ENCODE measurements at regions not wholly inside any gene's neighbourhood (a gene's known extent, or its start where the extent isn't known, plus 50 kb on each side); places are given as distances from the start of the nearest gene placed in this dataset.

DNA sequence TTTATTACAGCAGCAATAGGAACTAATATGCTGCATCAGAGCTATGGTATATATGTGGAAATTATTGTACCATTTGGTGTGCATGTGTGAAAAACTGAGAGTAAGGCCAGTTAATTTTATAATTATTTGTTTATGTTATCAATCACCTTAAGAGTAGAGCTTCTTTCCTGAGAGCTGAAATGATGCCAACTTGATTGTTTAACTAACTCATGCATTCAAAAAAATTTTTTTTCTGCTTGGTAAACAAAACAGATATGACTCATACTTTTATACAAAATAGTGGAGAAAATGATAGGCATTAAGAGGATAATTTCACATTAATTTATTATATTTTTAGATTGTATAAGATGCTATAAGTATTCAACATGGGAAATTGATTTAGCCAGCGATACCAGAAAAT is 622.7 kb downstream of the RAPGEF2 start:
- Histone ChIP-seq H3K4me1 (replicated peaks in 1 of 4; ENCODE audit: control insufficient read depth in 3 of 4, insufficient read depth in 4 of 4, low read length in 3 of 4) (no peaks in the 10 kb centered on the region), H4K91ac (replicated peaks; ENCODE audit: insufficient read length, low read length) (no peak overlapping the region), H3K14ac (ENCODE audit: insufficient read length) (no peak overlapping the region), H3K4me2 (ENCODE audit: insufficient read depth in 1 of 2, low read depth in 2 of 2, low read length in 2 of 2) (no peak overlapping the region), H3K4me3 (ENCODE audit: extremely low read depth in 1 of 4, insufficient read depth in 2 of 4, low read depth in 3 of 4, low read length in 4 of 4) (no peak overlapping the region), H3K79me1 (ENCODE audit: low read depth, low read length) (no peaks in the 10 kb centered on the region), H4K5ac (ENCODE audit: insufficient read length, low read depth, low read length) (no peak overlapping the region), H3K9ac (replicated peaks in 1 of 4; ENCODE audit: extremely low read depth in 1 of 4, low read depth in 3 of 4, low read length in 3 of 4) (no peak overlapping the region), H4K20me1 (replicated peaks in 1 of 2; ENCODE audit: control insufficient read depth in 1 of 2, insufficient read depth in 2 of 2, low read length in 2 of 2) (no peaks in the 10 kb centered on the region), H4K8ac (ENCODE audit: extremely low read depth, insufficient read depth, low read length) (no peak overlapping the region), H3K23me2 (ENCODE audit: low read depth, low read length) (no peaks in the 10 kb centered on the region), H3K36me3 (ENCODE audit: control insufficient read depth in 2 of 4, insufficient read depth in 4 of 4, low read length in 3 of 4) (no peaks in the 10 kb centered on the region), H2BK15ac (ENCODE audit: low read length) (no peak overlapping the region), H3K4ac (replicated peaks; ENCODE audit: insufficient read length, low read depth, low read length) (no peak overlapping the region), H2BK20ac (ENCODE audit: low read length) (no peak overlapping the region), H3K27ac (ENCODE audit: low read depth, low read length) (no peak overlapping the region), H3K27me3 (replicated peaks in 1 of 4; ENCODE audit: control insufficient read depth in 3 of 4, extremely low read depth in 1 of 4, insufficient read depth in 3 of 4, low read length in 3 of 4) (no peaks in the 10 kb centered on the region), H3K9me3 (ENCODE audit: insufficient read depth in 2 of 2, low read depth in 1 of 2, low read length in 1 of 2) (no peaks in the 10 kb centered on the region), H2BK5ac (ENCODE audit: low read depth, low read length) (no peak overlapping the region), H2AK5ac (ENCODE audit: low read depth, low read length) (no peak overlapping the region), H2BK120ac (replicated peaks; ENCODE audit: low read depth, low read length) (no peak overlapping the region), H3K18ac (ENCODE audit: extremely low read depth, low read length) (no peak overlapping the region), H3K79me2 (ENCODE audit: control insufficient read depth in 1 of 2, insufficient read depth in 2 of 2, low read length in 2 of 2) (no peaks in the 10 kb centered on the region), H2AFZ (ENCODE audit: low read length) (no peak overlapping the region), H3K23ac (ENCODE audit: insufficient read length) (no peak overlapping the region), H3K56ac (replicated peaks; ENCODE audit: insufficient read length, low read depth, low read length) (no peak overlapping the region), H2BK12ac (ENCODE audit: low read depth, low read length) (no peak overlapping the region)
- FAIRE-seq (no peak), DNase-seq (ENCODE audit: low read depth in 1 of 2, low spot score in 2 of 2) (no peak)
- CTCF ChIA-PET (ENCODE audit: partially characterized antibody): interaction anchor here (0.6 kb wide), 1 partner anchor 183 kb away, joined by 4 read pairs; no protein-coding TSS in a partner anchor
- 92% methylated on average over 1 of the region's 1 CpG; no CpG with 5 or more reads in 1 of the 2 experiments for WGBS, 2 experiments (ENCODE audit: extremely low coverage in 1 of 2, insufficient coverage in 1 of 2, insufficient read length in 1 of 2, insufficient replicate concordance in 2 of 2, low coverage in 1 of 2, low lambda C conversion rate in 2 of 2, missing lambda C conversion rate in 1 of 2)
- POLR2A ChIA-PET (ENCODE audit: partially characterized antibody): no interaction called here
- TF ChIP-seq NANOG (IDR thresholded peaks at IDR 0.05; ENCODE audit: insufficient read depth, low read depth, low read length, poor library complexity, severe bottlenecking) (no peak), SP2 (IDR thresholded peaks at IDR 0.05; ENCODE audit: low read length) (no peak), TAF7 (optimal IDR thresholded peaks at IDR 0.05; ENCODE audit: borderline replicate concordance, low read depth, low read length) (no peak), MAFK (IDR thresholded peaks at IDR 0.05; ENCODE audit: low read depth, low read length) (no peak), KDM1A (IDR thresholded peaks at IDR 0.05; ENCODE audit: borderline replicate concordance, low read length) (no peak), GABPA (IDR thresholded peaks at IDR 0.05; ENCODE audit: borderline replicate concordance, insufficient read depth, low read length) (no peak), HDAC6 (IDR thresholded peaks at IDR 0.05; ENCODE audit: low read depth, low read length) (no peak), CEBPB (IDR thresholded peaks at IDR 0.05; ENCODE audit: low read depth, low read length) (no peak), EGR1 (IDR thresholded peaks at IDR 0.05; ENCODE audit: borderline replicate concordance, low read depth, low read length) (no peak), BRCA1 (IDR thresholded peaks at IDR 0.05; ENCODE audit: low read depth, low read length) (no peak), CBX8 (IDR thresholded peaks at IDR 0.05; ENCODE audit: borderline replicate concordance, low read depth, low read length) (no peak), GTF2F1 (IDR thresholded peaks at IDR 0.05; ENCODE audit: borderline replicate concordance, low read depth, low read length) (no peak)
- TF ChIP-seq, protein P1, sequence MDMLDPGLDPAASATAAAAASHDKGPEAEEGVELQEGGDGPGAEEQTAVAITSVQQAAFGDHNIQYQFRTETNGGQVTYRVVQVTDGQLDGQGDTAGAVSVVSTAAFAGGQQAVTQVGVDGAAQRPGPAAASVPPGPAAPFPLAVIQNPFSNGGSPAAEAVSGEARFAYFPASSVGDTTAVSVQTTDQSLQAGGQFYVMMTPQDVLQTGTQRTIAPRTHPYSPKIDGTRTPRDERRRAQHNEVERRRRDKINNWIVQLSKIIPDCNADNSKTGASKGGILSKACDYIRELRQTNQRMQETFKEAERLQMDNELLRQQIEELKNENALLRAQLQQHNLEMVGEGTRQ (IDR thresholded peaks at IDR 0.05; ENCODE audit: low read length): no peak
- TF ChIP-seq, protein P2, sequence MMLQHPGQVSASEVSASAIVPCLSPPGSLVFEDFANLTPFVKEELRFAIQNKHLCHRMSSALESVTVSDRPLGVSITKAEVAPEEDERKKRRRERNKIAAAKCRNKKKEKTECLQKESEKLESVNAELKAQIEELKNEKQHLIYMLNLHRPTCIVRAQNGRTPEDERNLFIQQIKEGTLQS (IDR thresholded peaks at IDR 0.05; ENCODE audit: insufficient read depth, low read depth, low read length): no peak

Data from H1 (cell line).